HEK293 (cell line): ENCODE measurements at regions not wholly inside any gene's neighbourhood (a gene's known extent, or its start where the extent isn't known, plus 50 kb on each side); places are given as distances from the start of the nearest gene placed in this dataset.

Experiments used
- MYNN ChIP-seq: fragments of 450-650 bp; formaldehyde crosslinking; IDR thresholded peaks from 2 replicates; pipeline ENCODE4 v1.5.1; 2016; ENCODE audit warnings: missing biosample characterization, missing genetic modification characterization, borderline replicate concordance
- SP7 ChIP-seq: fragments of 450-650 bp; formaldehyde crosslinking; IDR thresholded peaks from 2 replicates; pipeline ENCODE4 v1.5.1; 2016; ENCODE audit warnings: missing biosample characterization, missing genetic modification characterization
- TCF7L2 ChIP-seq: IDR thresholded peaks from 2 replicates; pipeline ENCODE4 v1.6.1; 2011; ENCODE audit warnings: low read depth, mild to moderate bottlenecking, inconsistent platforms, low read length, moderate library complexity, borderline replicate concordance
- YY1 ChIP-seq: fragments of 450-650 bp; formaldehyde crosslinking; IDR thresholded peaks from 2 replicates; pipeline ENCODE4 v1.5.1; 2018; ENCODE audit warnings: missing biosample characterization, missing genetic modification characterization
- ZBTB7A ChIP-seq: fragments of 450-650 bp; formaldehyde crosslinking; IDR thresholded peaks from 2 replicates; pipeline ENCODE4 v1.5.1; 2016; ENCODE audit warnings: low read depth, missing biosample characterization, missing genetic modification characterization
- ZIC2 ChIP-seq: fragments of 450-650 bp; formaldehyde crosslinking; IDR thresholded peaks from 2 replicates; pipeline ENCODE4 v1.5.1; 2016; ENCODE audit warnings: missing biosample characterization, missing genetic modification characterization
- ZNF324 ChIP-seq: fragments of 450-650 bp; formaldehyde crosslinking; IDR thresholded peaks from 2 replicates; pipeline ENCODE4 v1.5.1; 2016; ENCODE audit warnings: missing biosample characterization, missing genetic modification characterization
- ZNF404 ChIP-seq: fragments of 450-650 bp; formaldehyde crosslinking; IDR thresholded peaks from 2 replicates; pipeline ENCODE4 v1.5.1; 2017; ENCODE audit warnings: missing biosample characterization, missing genetic modification characterization
- ZNF791 ChIP-seq: fragments of 450-650 bp; formaldehyde crosslinking; IDR thresholded peaks from 2 replicates; pipeline ENCODE4 v1.5.1; 2016; ENCODE audit warnings: missing biosample characterization, missing genetic modification characterization
- TF ChIP-seq, protein P1 (sequence below): fragments of 450-650 bp; formaldehyde crosslinking; IDR thresholded peaks from 2 replicates; pipeline ENCODE4 v1.5.1; 2016; ENCODE audit warnings: missing biosample characterization, missing genetic modification characterization
- TF ChIP-seq, protein P2 (sequence below): fragments of 450-650 bp; formaldehyde crosslinking; IDR thresholded peaks from 2 replicates; pipeline ENCODE4 v1.5.1; 2016; ENCODE audit warnings: missing biosample characterization, missing genetic modification characterization
- TF ChIP-seq, protein P3 (sequence below): fragments of 450-650 bp; formaldehyde crosslinking; conservative IDR thresholded peaks from 2 replicates; pipeline ENCODE4 v1.5.1; 2016; ENCODE audit warnings: low read depth, missing biosample characterization, missing genetic modification characterization
- TF ChIP-seq, protein P4 (sequence below): fragments of 450-650 bp; formaldehyde crosslinking; IDR thresholded peaks from 2 replicates; pipeline ENCODE4 v1.5.1; 2016; ENCODE audit warnings: missing biosample characterization, missing genetic modification characterization, borderline replicate concordance
- TF ChIP-seq, protein P5 (sequence below): fragments of 450-650 bp; formaldehyde crosslinking; IDR thresholded peaks from 2 replicates; pipeline ENCODE4 v1.5.1; 2016; ENCODE audit warnings: missing biosample characterization, missing genetic modification characterization

DNA sequence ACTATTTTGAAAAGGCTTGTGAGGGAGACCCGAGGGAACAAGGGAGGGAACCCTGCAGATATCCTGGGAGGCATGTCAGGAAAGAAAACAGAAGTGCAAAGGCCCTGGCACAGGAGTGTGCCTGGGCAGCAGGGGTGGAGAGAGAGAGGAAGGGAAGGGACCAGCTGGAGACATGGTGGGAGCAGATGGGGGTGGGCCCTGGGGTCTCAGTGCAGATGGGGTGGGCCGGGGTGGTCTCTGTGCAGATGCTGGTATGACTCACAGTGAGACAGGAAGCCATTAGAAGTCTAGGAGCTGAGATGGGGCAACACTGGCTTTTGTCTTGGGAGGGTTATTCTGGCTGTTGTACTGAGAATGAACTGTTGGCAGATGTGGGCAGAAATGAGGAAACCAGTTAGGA is 363.6 kb upstream of the C1orf174 start:
- TF ChIP-seq TCF7L2, result no peak
- TF ChIP-seq, protein P1, sequence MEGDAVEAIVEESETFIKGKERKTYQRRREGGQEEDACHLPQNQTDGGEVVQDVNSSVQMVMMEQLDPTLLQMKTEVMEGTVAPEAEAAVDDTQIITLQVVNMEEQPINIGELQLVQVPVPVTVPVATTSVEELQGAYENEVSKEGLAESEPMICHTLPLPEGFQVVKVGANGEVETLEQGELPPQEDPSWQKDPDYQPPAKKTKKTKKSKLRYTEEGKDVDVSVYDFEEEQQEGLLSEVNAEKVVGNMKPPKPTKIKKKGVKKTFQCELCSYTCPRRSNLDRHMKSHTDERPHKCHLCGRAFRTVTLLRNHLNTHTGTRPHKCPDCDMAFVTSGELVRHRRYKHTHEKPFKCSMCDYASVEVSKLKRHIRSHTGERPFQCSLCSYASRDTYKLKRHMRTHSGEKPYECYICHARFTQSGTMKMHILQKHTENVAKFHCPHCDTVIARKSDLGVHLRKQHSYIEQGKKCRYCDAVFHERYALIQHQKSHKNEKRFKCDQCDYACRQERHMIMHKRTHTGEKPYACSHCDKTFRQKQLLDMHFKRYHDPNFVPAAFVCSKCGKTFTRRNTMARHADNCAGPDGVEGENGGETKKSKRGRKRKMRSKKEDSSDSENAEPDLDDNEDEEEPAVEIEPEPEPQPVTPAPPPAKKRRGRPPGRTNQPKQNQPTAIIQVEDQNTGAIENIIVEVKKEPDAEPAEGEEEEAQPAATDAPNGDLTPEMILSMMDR (tag by site-specific recombination), result no peak
- TF ChIP-seq SP7 (tag by site-specific recombination), result no peak
- no peak for TF ChIP-seq YY1 (tag by site-specific recombination)
- TF ChIP-seq, protein P2, sequence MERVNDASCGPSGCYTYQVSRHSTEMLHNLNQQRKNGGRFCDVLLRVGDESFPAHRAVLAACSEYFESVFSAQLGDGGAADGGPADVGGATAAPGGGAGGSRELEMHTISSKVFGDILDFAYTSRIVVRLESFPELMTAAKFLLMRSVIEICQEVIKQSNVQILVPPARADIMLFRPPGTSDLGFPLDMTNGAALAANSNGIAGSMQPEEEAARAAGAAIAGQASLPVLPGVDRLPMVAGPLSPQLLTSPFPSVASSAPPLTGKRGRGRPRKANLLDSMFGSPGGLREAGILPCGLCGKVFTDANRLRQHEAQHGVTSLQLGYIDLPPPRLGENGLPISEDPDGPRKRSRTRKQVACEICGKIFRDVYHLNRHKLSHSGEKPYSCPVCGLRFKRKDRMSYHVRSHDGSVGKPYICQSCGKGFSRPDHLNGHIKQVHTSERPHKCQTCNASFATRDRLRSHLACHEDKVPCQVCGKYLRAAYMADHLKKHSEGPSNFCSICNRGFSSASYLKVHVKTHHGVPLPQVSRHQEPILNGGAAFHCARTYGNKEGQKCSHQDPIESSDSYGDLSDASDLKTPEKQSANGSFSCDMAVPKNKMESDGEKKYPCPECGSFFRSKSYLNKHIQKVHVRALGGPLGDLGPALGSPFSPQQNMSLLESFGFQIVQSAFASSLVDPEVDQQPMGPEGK (tag by site-specific recombination), result no peak
- TF ChIP-seq, protein P3, sequence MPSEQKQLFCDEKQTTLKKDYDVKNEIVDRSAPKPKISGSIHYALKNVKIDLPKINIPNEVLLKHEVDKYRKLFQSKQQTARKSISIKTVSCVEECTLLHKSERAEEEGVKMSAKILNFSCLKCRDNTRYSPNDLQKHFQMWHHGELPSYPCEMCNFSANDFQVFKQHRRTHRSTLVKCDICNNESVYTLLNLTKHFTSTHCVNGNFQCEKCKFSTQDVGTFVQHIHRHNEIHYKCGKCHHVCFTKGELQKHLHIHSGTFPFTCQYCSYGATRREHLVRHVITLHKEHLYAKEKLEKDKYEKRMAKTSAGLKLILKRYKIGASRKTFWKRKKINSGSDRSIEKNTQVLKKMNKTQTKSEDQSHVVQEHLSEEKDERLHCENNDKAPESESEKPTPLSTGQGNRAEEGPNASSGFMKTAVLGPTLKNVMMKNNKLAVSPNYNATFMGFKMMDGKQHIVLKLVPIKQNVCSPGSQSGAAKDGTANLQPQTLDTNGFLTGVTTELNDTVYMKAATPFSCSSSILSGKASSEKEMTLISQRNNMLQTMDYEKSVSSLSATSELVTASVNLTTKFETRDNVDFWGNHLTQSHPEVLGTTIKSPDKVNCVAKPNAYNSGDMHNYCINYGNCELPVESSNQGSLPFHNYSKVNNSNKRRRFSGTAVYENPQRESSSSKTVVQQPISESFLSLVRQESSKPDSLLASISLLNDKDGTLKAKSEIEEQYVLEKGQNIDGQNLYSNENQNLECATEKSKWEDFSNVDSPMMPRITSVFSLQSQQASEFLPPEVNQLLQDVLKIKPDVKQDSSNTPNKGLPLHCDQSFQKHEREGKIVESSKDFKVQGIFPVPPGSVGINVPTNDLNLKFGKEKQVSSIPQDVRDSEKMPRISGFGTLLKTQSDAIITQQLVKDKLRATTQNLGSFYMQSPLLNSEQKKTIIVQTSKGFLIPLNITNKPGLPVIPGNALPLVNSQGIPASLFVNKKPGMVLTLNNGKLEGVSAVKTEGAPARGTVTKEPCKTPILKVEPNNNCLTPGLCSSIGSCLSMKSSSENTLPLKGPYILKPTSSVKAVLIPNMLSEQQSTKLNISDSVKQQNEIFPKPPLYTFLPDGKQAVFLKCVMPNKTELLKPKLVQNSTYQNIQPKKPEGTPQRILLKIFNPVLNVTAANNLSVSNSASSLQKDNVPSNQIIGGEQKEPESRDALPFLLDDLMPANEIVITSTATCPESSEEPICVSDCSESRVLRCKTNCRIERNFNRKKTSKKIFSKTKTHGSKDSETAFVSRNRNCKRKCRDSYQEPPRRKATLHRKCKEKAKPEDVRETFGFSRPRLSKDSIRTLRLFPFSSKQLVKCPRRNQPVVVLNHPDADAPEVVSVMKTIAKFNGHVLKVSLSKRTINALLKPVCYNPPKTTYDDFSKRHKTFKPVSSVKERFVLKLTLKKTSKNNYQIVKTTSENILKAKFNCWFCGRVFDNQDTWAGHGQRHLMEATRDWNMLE (tag by site-specific recombination), result no peak
- TF ChIP-seq ZBTB7A (tag by site-specific recombination), result no peak
- no peak for TF ChIP-seq MYNN (tag by site-specific recombination)
- no peak for TF ChIP-seq ZNF791 (tag by site-specific recombination)
- TF ChIP-seq, protein P4, sequence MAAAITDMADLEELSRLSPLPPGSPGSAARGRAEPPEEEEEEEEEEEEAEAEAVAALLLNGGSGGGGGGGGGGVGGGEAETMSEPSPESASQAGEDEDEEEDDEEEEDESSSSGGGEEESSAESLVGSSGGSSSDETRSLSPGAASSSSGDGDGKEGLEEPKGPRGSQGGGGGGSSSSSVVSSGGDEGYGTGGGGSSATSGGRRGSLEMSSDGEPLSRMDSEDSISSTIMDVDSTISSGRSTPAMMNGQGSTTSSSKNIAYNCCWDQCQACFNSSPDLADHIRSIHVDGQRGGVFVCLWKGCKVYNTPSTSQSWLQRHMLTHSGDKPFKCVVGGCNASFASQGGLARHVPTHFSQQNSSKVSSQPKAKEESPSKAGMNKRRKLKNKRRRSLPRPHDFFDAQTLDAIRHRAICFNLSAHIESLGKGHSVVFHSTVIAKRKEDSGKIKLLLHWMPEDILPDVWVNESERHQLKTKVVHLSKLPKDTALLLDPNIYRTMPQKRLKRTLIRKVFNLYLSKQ (tag by site-specific recombination), result no peak
- no peak for TF ChIP-seq ZNF324 (tag by site-specific recombination)
- TF ChIP-seq, protein P5, sequence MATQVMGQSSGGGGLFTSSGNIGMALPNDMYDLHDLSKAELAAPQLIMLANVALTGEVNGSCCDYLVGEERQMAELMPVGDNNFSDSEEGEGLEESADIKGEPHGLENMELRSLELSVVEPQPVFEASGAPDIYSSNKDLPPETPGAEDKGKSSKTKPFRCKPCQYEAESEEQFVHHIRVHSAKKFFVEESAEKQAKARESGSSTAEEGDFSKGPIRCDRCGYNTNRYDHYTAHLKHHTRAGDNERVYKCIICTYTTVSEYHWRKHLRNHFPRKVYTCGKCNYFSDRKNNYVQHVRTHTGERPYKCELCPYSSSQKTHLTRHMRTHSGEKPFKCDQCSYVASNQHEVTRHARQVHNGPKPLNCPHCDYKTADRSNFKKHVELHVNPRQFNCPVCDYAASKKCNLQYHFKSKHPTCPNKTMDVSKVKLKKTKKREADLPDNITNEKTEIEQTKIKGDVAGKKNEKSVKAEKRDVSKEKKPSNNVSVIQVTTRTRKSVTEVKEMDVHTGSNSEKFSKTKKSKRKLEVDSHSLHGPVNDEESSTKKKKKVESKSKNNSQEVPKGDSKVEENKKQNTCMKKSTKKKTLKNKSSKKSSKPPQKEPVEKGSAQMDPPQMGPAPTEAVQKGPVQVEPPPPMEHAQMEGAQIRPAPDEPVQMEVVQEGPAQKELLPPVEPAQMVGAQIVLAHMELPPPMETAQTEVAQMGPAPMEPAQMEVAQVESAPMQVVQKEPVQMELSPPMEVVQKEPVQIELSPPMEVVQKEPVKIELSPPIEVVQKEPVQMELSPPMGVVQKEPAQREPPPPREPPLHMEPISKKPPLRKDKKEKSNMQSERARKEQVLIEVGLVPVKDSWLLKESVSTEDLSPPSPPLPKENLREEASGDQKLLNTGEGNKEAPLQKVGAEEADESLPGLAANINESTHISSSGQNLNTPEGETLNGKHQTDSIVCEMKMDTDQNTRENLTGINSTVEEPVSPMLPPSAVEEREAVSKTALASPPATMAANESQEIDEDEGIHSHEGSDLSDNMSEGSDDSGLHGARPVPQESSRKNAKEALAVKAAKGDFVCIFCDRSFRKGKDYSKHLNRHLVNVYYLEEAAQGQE (tag by site-specific recombination), result no peak
- no peak for TF ChIP-seq ZNF404 (tag by site-specific recombination)
- TF ChIP-seq ZIC2 (tag by site-specific recombination), result no peak
